ENCODE measurements at regions not wholly inside any gene's neighbourhood (a gene's known extent, or its start where the extent isn't known, plus 50 kb on each side); places are given as distances from the start of the nearest gene placed in this dataset.

DNA sequence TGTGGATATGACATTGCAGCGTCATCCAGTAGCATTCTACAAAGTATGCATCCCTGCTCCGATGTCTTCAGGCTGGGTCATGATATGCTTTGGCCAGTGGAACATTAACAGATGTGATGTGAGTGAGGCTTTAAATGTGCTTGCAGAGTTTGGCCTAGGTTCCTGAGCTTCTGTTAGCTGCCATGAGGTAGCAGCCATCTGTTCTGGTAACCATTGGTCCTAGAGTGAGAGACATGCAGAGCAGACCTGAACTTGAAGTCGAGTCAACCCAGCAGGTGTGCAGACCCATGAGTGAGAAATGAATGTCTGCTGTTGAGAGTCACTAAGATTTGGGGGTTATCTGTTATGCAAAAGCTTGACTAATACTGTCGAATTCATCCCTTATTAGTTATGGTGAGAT lies 73.8 kb upstream of the NABP1 start:
- H3K27me3 Mint-ChIP-seq (ENCODE audit: low read depth, poor library complexity), result peaks cover 9% of the 10 kb centered on the region
- no peak for DNase-seq
- no peak overlapping the region for H3K4me3 Mint-ChIP-seq
- H3K27ac Mint-ChIP-seq, result no peak overlapping the region
- H3K9me3 Mint-ChIP-seq, result no peaks in the 10 kb centered on the region
- peaks cover 7% of the 10 kb centered on the region for H3K4me1 Mint-ChIP-seq
- H3K36me3 Mint-ChIP-seq (ENCODE audit: low read depth), result no peaks in the 10 kb centered on the region
- TF ChIP-seq, protein P1, sequence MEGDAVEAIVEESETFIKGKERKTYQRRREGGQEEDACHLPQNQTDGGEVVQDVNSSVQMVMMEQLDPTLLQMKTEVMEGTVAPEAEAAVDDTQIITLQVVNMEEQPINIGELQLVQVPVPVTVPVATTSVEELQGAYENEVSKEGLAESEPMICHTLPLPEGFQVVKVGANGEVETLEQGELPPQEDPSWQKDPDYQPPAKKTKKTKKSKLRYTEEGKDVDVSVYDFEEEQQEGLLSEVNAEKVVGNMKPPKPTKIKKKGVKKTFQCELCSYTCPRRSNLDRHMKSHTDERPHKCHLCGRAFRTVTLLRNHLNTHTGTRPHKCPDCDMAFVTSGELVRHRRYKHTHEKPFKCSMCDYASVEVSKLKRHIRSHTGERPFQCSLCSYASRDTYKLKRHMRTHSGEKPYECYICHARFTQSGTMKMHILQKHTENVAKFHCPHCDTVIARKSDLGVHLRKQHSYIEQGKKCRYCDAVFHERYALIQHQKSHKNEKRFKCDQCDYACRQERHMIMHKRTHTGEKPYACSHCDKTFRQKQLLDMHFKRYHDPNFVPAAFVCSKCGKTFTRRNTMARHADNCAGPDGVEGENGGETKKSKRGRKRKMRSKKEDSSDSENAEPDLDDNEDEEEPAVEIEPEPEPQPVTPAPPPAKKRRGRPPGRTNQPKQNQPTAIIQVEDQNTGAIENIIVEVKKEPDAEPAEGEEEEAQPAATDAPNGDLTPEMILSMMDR (IDR thresholded peaks at IDR 0.05), result no peak

DNA sequence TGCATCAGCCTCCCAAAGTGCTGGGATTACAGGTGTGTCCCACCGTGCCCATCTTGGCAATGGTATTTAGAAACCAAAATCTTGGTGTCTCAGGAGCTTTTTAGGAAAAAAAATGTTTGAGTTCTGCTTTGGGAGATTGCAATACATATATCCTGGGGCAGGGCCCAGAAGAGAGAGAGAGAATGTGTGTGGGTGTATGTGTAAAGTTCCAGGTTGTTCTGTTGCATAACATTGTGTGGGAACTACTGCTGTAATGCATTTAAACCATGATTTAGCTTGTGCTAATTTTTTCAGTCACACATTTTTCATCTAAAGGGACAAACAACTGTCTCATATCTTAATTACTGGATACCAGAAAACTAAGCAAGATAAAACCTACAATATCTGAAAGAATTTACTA lies 70.8 kb upstream of the NABP1 start:
- no peaks in the 10 kb centered on the region for H3K9me3 Mint-ChIP-seq
- no peaks in the 10 kb centered on the region for H3K4me1 Mint-ChIP-seq
- DNase-seq, result no peak
- TF ChIP-seq, protein P1 (IDR thresholded peaks at IDR 0.05), result no peak
- H3K36me3 Mint-ChIP-seq (ENCODE audit: low read depth), result no peaks in the 10 kb centered on the region
- peaks cover 6% of the 10 kb centered on the region for H3K27me3 Mint-ChIP-seq (ENCODE audit: low read depth, poor library complexity)
- no peak overlapping the region for H3K4me3 Mint-ChIP-seq
- no peak overlapping the region for H3K27ac Mint-ChIP-seq

DNA sequence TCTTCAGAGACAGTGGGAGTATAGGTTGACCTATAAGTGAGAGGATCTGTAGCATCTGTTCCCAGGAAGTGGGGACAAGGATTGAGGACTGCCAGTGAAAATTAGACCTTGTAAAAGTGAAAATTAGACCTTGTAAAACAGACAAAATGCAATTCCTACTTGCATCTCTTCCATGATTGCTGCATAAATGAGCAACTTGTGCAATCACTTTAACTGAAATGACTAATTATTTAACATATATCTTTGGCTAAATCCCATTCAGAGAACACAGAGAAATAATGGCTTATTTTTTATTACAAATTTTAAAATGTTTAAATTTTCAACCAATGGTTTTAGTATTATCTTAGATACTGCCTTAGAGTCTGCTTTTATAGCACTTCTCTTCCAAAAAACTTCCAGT lies 67.2 kb upstream of the NABP1 start:
- no peak for DNase-seq
- Mint-ChIP-seq H3K36me3 (ENCODE audit: low read depth) (no peaks in the 10 kb centered on the region), H3K27me3 (ENCODE audit: low read depth, poor library complexity) (peaks cover 5% of the 10 kb centered on the region), H3K4me3 (no peak overlapping the region), H3K9me3 (no peaks in the 10 kb centered on the region), H3K4me1 (no peaks in the 10 kb centered on the region), H3K27ac (no peak overlapping the region)
- TF ChIP-seq, protein P1 (IDR thresholded peaks at IDR 0.05), result no peak

DNA sequence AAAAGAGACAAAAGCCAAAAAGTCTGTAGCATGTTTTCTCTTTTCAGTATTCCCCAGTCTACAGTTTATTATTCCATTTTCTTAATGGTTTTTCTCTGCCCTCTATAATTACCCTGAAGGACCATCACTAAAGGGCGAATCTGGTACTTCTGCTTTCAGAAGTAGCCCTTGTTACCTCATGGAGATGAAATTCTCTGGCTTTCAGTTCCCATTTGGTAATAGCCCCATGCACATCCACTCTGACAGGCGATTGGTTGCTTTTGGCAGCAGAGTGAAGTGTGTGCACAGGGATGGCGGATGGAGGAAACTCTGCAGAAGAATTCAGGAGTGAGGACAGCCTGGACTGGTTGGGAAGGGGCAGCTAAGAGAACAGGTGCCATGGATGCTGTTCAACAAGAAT lies 66.3 kb upstream of the NABP1 start:
- Mint-ChIP-seq H3K36me3 (ENCODE audit: low read depth) (no peaks in the 10 kb centered on the region), H3K4me3 (no peak overlapping the region), H3K4me1 (no peaks in the 10 kb centered on the region), H3K9me3 (no peaks in the 10 kb centered on the region), H3K27ac (no peak overlapping the region), H3K27me3 (ENCODE audit: low read depth, poor library complexity) (peaks cover 5% of the 10 kb centered on the region)
- no peak for DNase-seq
- TF ChIP-seq, protein P1 (IDR thresholded peaks at IDR 0.05), result no peak

DNA sequence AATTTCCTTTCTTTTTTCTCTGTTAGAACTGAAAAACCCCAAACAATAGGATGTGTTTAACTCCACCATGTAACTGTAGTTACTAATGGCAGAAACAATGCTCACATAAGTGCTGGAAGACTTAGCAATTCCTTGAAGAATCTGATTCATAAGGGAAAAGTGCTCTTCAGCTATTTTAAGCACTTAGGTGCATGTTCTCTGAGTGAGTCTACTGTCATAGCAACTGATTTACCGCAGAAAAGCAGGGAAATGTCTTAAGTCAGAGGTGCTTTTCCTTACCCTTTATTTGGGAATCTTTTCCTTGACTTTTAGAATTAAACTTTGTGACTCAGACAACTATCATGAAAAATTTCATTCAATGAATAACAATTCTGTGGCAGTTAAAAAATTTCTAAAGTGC lies 65.4 kb upstream of the NABP1 start:
- DNase-seq, result no peak
- no peak overlapping the region for H3K27ac Mint-ChIP-seq
- TF ChIP-seq, protein P1 (IDR thresholded peaks at IDR 0.05), result no peak

DNA sequence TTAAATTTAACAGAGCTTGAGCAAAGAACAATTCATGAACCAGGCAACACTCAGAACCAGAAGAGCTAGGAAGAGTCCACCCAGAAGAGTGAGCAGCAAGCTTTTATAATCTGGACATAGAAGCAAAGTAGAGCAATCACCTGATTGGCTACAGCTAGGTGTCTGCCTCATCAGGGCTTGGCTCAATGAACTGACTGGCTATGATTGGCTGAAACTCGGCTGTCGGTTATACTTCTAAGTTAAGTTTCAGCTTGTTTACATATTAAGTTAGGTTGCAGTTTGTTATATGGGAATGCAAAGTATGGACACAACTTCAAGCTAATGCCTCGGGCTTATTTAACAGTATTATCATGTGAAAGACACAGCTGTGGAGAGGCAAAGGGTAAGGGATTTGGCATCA lies 63.2 kb upstream of the NABP1 start:
- Mint-ChIP-seq H3K36me3 (ENCODE audit: low read depth) (no peaks in the 10 kb centered on the region), H3K9me3 (no peaks in the 10 kb centered on the region), H3K27me3 (ENCODE audit: low read depth, poor library complexity) (peaks cover 3% of the 10 kb centered on the region), H3K27ac (no peak overlapping the region), H3K4me1 (no peaks in the 10 kb centered on the region), H3K4me3 (no peak overlapping the region)
- DNase-seq, result no peak
- TF ChIP-seq, protein P1 (IDR thresholded peaks at IDR 0.05), result no peak

More for the DNA sequence above, 65.4 kb upstream of the NABP1 start:
- Mint-ChIP-seq H3K9me3 (no peaks in the 10 kb centered on the region), H3K36me3 (ENCODE audit: low read depth) (no peaks in the 10 kb centered on the region), H3K4me1 (no peaks in the 10 kb centered on the region), H3K27me3 (ENCODE audit: low read depth, poor library complexity) (peaks cover 3% of the 10 kb centered on the region), H3K4me3 (no peak overlapping the region)

All from nephron progenitor cell (in vitro differentiated cells).